Body of pancreas (tissue), 4 donors: ENCODE measurements at regions not wholly inside any gene's neighbourhood (a gene's known extent, or its start where the extent isn't known, plus 50 kb on each side); places are given as distances from the start of the nearest gene placed in this dataset.

Experiments used
- ATAC-seq: fragments of 150-250 bp; one replicate; pipeline ENCODE4 v1.9.1; 2016
- DNase-seq, 4 donors: peaks; one replicate each; pipeline ENCODE4 v3.0.0-alpha.2; 2019
- H3K27ac ChIP-seq, 4 donors: fragments of 200-600 bp; sonication (generic); 1 replicate in 3 of 4; 2 replicates in 1 of 4; pipeline versions ENCODE4 v1.5.1 to v1.6.1; 2016 to 2019; ENCODE audit warnings: mild to moderate bottlenecking in 1 of 4, mixed read lengths in 1 of 4, moderate library complexity in 1 of 4
- H3K27me3 ChIP-seq, 2 donors: fragments of 200-600 bp; sonication (generic); one replicate each; pipeline ENCODE4 v1.6.0; 2016; ENCODE audit warnings: mild to moderate bottlenecking in 1 of 2
- H3K36me3 ChIP-seq, 2 donors: fragments of 200-600 bp; sonication (generic); replicated peaks in 1 of 2; 2 replicates each; pipeline ENCODE4 v1.5.1; 2016; ENCODE audit warnings: low read depth in 2 of 2; ENCODE audit not compliant: insufficient read depth in 1 of 2
- H3K4me1 ChIP-seq: fragments of 200-600 bp; sonication (generic); one replicate; pipeline ENCODE4 v1.6.0; 2016
- H3K4me3 ChIP-seq, 2 donors: fragments of 200-600 bp; sonication (generic); 1 replicate in 1 of 2; 2 replicates in 1 of 2; pipeline ENCODE4 v1.5.1; 2016 to 2019
- H3K9me3 ChIP-seq, 3 donors: fragments of 200-600 bp; sonication (generic); 1 replicate in 2 of 3; 2 replicates in 1 of 3; pipeline ENCODE4 v1.5.1; 2016
- CTCF ChIP-seq, 7 experiments: fragments of 450-650 bp in 4 of 7; fragments of 200-600 bp in 3 of 7; sonication (generic) in 3 of 7; IDR thresholded peaks; one replicate each; pipeline ENCODE4 v1.5.1; 2016 to 2019; ENCODE audit warnings: antibody characterized with exemption in 7 of 7
- POLR2A ChIP-seq, 3 donors: fragments of 450-650 bp; IDR thresholded peaks; one replicate each; pipeline ENCODE4 v1.6.1; 2016; ENCODE audit warnings: antibody characterized with exemption in 3 of 3, mild to moderate bottlenecking in 2 of 3
- WGBS, 2 donors: methylation state at CpG; one replicate each; pipeline ENCODE4 v1.1.5; 2017; 5-methylcytosine and 5-hydroxymethylcytosine counted together
- intact Hi-C: fragments of 100-400 bp; cut with DNase I; formaldehyde crosslinking; loops from one replicate; pipeline ENCODE4 v1.15.1; 2023

- Histone ChIP-seq H3K27ac (peak overlapping the region in 1 of 4 donors; percentile 36), H3K4me1 (peaks cover 18% of the 10 kb centered on the region), H3K4me3 (no peak overlapping the region), H3K27me3 (peaks cover 0 to 4% of the 10 kb centered on the region in 2 donors), H3K36me3 (no peaks in the 10 kb centered on the region), H3K9me3 (no peaks in the 10 kb centered on the region)
- intact Hi-C loops, result no loop called here
- WGBS, 2 donors, result 14 to 17% methylated on average over 5 of the region's 5 CpGs
- TF ChIP-seq POLR2A (IDR thresholded peaks at IDR 0.05), result no peak
- no peak for TF ChIP-seq CTCF (IDR thresholded peaks at IDR 0.05)
- DNase-seq (peak in 1 of 4 donors; percentile 7), ATAC-seq (peak; percentile 68)
These were observed 471.2 kb upstream of the CHST9 start for GRCh38 chr18:27656167-27656778.

- no peak for ATAC-seq
- Histone ChIP-seq H3K27ac (no peak overlapping the region), H3K36me3 (no peaks in the 10 kb centered on the region), H3K4me1 (peaks cover 9% of the 10 kb centered on the region), H3K9me3 (no peaks in the 10 kb centered on the region), H3K4me3 (no peak overlapping the region), H3K27me3 (peaks cover 0 to 2% of the 10 kb centered on the region in 2 donors)
- intact Hi-C loops, result no loop called here
- no peak for TF ChIP-seq CTCF (IDR thresholded peaks at IDR 0.05)
- TF ChIP-seq POLR2A (IDR thresholded peaks at IDR 0.05), result no peak
- no peak for DNase-seq
These were observed 468.1 kb upstream of the CHST9 start for GRCh38 chr18:27653247-27653646.

- no peaks in the 10 kb centered on the region for H3K27me3 ChIP-seq
- WGBS, 2 donors, result 53 to 54% methylated on average over 2 of the region's 2 CpGs
- ATAC-seq, result no peak
These were observed 467.5 kb upstream of the CHST9 start for GRCh38 chr18:27652480-27653121.

GRCh38 chr18:27649621-27650020 lies 464.5 kb upstream of the CHST9 start:
- H3K36me3 ChIP-seq, result no peaks in the 10 kb centered on the region
- TF ChIP-seq POLR2A (IDR thresholded peaks at IDR 0.05) (no peak), CTCF (IDR thresholded peaks at IDR 0.05) (no peak)
- no peaks in the 10 kb centered on the region for H3K4me1 ChIP-seq
- H3K27me3 ChIP-seq, result no peaks in the 10 kb centered on the region
- no peaks in the 10 kb centered on the region for H3K9me3 ChIP-seq
- DNase-seq, result no peak
- intact Hi-C loops, result no loop called here
- WGBS, 2 donors, result 65 to 66% methylated on average over 3 of the region's 3 CpGs
- no peak for ATAC-seq
- H3K4me3 ChIP-seq, result no peak overlapping the region
- no peak overlapping the region for H3K27ac ChIP-seq

More at GRCh38 chr18:27652480-27653121, 467.5 kb upstream of the CHST9 start:
- Histone ChIP-seq H3K4me1 (peaks cover 9% of the 10 kb centered on the region), H3K9me3 (no peaks in the 10 kb centered on the region), H3K27ac (no peak overlapping the region), H3K36me3 (no peaks in the 10 kb centered on the region), H3K4me3 (no peak overlapping the region)
- intact Hi-C loops, result no loop called here
- no peak for DNase-seq
- TF ChIP-seq POLR2A (IDR thresholded peaks at IDR 0.05) (no peak), CTCF (IDR thresholded peaks at IDR 0.05) (no peak)

DNA sequence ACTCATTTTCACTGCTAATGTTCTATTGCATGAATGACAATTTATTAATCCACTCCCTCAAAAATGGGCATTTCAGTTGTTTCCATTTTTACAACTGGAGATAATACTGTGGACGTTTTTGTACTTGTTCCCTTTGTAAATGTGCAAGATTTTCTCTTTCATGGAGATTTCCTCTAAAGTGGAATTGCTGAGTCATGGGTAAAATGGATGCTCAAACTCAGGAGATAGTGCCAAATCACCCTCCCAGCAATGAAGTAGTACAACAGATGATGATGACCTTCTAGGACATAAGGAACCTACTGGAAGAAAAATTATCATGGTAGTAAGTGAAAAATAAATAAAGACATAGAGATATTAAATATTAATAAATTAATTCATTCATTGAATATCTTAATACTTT lies 460.8 kb upstream of the CHST9 start:
- no peaks in the 10 kb centered on the region for H3K36me3 ChIP-seq
- 15 to 26% methylated on average over 1 of the region's 1 CpG for WGBS, 2 donors
- TF ChIP-seq CTCF (IDR thresholded peaks at IDR 0.05) (no peak), POLR2A (IDR thresholded peaks at IDR 0.05) (no peak)
- no peak overlapping the region for H3K4me3 ChIP-seq
- no peaks in the 10 kb centered on the region for H3K9me3 ChIP-seq
- H3K4me1 ChIP-seq, result no peaks in the 10 kb centered on the region
- DNase-seq (no peak), ATAC-seq (no peak)
- no peaks in the 10 kb centered on the region for H3K27me3 ChIP-seq
- no peak overlapping the region for H3K27ac ChIP-seq
- intact Hi-C loops, result no loop called here
